ENCODE measurements at regions not wholly inside any gene's neighbourhood (a gene's known extent, or its start where the extent isn't known, plus 50 kb on each side); places are given as distances from the start of the nearest gene placed in this dataset.

- Histone ChIP-seq H3K27ac (ENCODE audit: low read depth, low read length) (peak overlapping the region; percentile 45), H3K9me3 (ENCODE audit: low read length) (no peaks in the 10 kb centered on the region), H3K4me1 (ENCODE audit: insufficient read depth, low read length) (peaks cover 41% of the 10 kb centered on the region), H3K4me3 (ENCODE audit: low read depth in 1 of 2, low read length in 2 of 2) (no peak overlapping the region), H3K27me3 (ENCODE audit: control insufficient read depth in 1 of 2, insufficient read depth in 2 of 2, low read length in 2 of 2) (no peaks in the 10 kb centered on the region), H3K36me3 (ENCODE audit: insufficient read depth, low read length) (no peaks in the 10 kb centered on the region), H3K9ac (ENCODE audit: low read length) (no peak overlapping the region)
Observed at GRCh38 chr7:137146552-137147337, 196.8 kb downstream of the PTN start.

GRCh38 chr7:137146012-137146455 is 197.5 kb downstream of the PTN start:
- H3K4me1 ChIP-seq (ENCODE audit: insufficient read depth, low read length) = peaks cover 34% of the 10 kb centered on the region

GRCh38 chr7:137142376-137142775 is 201.2 kb downstream of the PTN start:
- Histone ChIP-seq H3K36me3 (ENCODE audit: insufficient read depth, low read length) (no peaks in the 10 kb centered on the region), H3K9ac (ENCODE audit: low read length) (no peak overlapping the region), H3K9me3 (ENCODE audit: low read length) (no peaks in the 10 kb centered on the region), H3K27me3 (ENCODE audit: control insufficient read depth in 1 of 2, insufficient read depth in 2 of 2, low read length in 2 of 2) (no peaks in the 10 kb centered on the region), H3K4me3 (ENCODE audit: low read depth in 1 of 2, low read length in 2 of 2) (no peak overlapping the region), H3K27ac (ENCODE audit: low read depth, low read length) (no peak overlapping the region), H3K4me1 (ENCODE audit: insufficient read depth, low read length) (peaks cover 13% of the 10 kb centered on the region)

More at GRCh38 chr7:137146012-137146455, 197.5 kb downstream of the PTN start:
- no peaks in the 10 kb centered on the region for H3K9me3 ChIP-seq (ENCODE audit: low read length)
- peak overlapping the region; percentile 4 for H3K27ac ChIP-seq (ENCODE audit: low read depth, low read length)
- H3K27me3 ChIP-seq (ENCODE audit: control insufficient read depth in 1 of 2, insufficient read depth in 2 of 2, low read length in 2 of 2) = no peaks in the 10 kb centered on the region
- H3K4me3 ChIP-seq (ENCODE audit: low read depth in 1 of 2, low read length in 2 of 2) = no peak overlapping the region
- H3K9ac ChIP-seq (ENCODE audit: low read length) = no peak overlapping the region
- no peaks in the 10 kb centered on the region for H3K36me3 ChIP-seq (ENCODE audit: insufficient read depth, low read length)

GRCh38 chr7:137135654-137136350 is 207.7 kb downstream of the PTN start:
- no peak overlapping the region for H3K9ac ChIP-seq (ENCODE audit: low read length)
- H3K4me3 ChIP-seq (ENCODE audit: low read depth in 1 of 2, low read length in 2 of 2) = no peak overlapping the region
- no peaks in the 10 kb centered on the region for H3K4me1 ChIP-seq (ENCODE audit: insufficient read depth, low read length)
- H3K27me3 ChIP-seq (ENCODE audit: control insufficient read depth in 1 of 2, insufficient read depth in 2 of 2, low read length in 2 of 2) = no peaks in the 10 kb centered on the region
- no peak overlapping the region for H3K27ac ChIP-seq (ENCODE audit: low read depth, low read length)
- no peaks in the 10 kb centered on the region for H3K9me3 ChIP-seq (ENCODE audit: low read length)
- H3K36me3 ChIP-seq (ENCODE audit: insufficient read depth, low read length) = no peaks in the 10 kb centered on the region

GRCh38 chr7:137130751-137131158 is 212.8 kb downstream of the PTN start:
- Histone ChIP-seq H3K4me1 (ENCODE audit: insufficient read depth, low read length) (no peaks in the 10 kb centered on the region), H3K27ac (ENCODE audit: low read depth, low read length) (no peak overlapping the region), H3K36me3 (ENCODE audit: insufficient read depth, low read length) (no peaks in the 10 kb centered on the region), H3K9me3 (ENCODE audit: low read length) (no peaks in the 10 kb centered on the region), H3K4me3 (ENCODE audit: low read depth in 1 of 2, low read length in 2 of 2) (no peak overlapping the region), H3K27me3 (ENCODE audit: control insufficient read depth in 1 of 2, insufficient read depth in 2 of 2, low read length in 2 of 2) (no peaks in the 10 kb centered on the region), H3K9ac (ENCODE audit: low read length) (no peak overlapping the region)

- Histone ChIP-seq H3K36me3 (ENCODE audit: insufficient read depth, low read length) (no peaks in the 10 kb centered on the region), H3K27ac (ENCODE audit: low read depth, low read length) (no peak overlapping the region), H3K9ac (ENCODE audit: low read length) (no peak overlapping the region), H3K9me3 (ENCODE audit: low read length) (no peaks in the 10 kb centered on the region), H3K27me3 (ENCODE audit: control insufficient read depth in 1 of 2, insufficient read depth in 2 of 2, low read length in 2 of 2) (no peaks in the 10 kb centered on the region), H3K4me1 (ENCODE audit: insufficient read depth, low read length) (no peaks in the 10 kb centered on the region), H3K4me3 (ENCODE audit: low read depth in 1 of 2, low read length in 2 of 2) (no peak overlapping the region)
Observed at GRCh38 chr7:137129025-137129424, 214.5 kb downstream of the PTN start.

GRCh38 chr7:137127806-137128205 is 215.7 kb downstream of the PTN start:
- Histone ChIP-seq H3K9ac (ENCODE audit: low read length) (no peak overlapping the region), H3K4me1 (ENCODE audit: insufficient read depth, low read length) (no peaks in the 10 kb centered on the region), H3K27me3 (ENCODE audit: control insufficient read depth in 1 of 2, insufficient read depth in 2 of 2, low read length in 2 of 2) (no peaks in the 10 kb centered on the region), H3K4me3 (ENCODE audit: low read depth in 1 of 2, low read length in 2 of 2) (no peak overlapping the region), H3K9me3 (ENCODE audit: low read length) (no peaks in the 10 kb centered on the region), H3K36me3 (ENCODE audit: insufficient read depth, low read length) (no peaks in the 10 kb centered on the region), H3K27ac (ENCODE audit: low read depth, low read length) (no peak overlapping the region)

GRCh38 chr7:137127058-137127457 is 216.5 kb downstream of the PTN start:
- no peak overlapping the region for H3K27ac ChIP-seq (ENCODE audit: low read depth, low read length)
- no peak overlapping the region for H3K4me3 ChIP-seq (ENCODE audit: low read depth in 1 of 2, low read length in 2 of 2)
- no peaks in the 10 kb centered on the region for H3K27me3 ChIP-seq (ENCODE audit: control insufficient read depth in 1 of 2, insufficient read depth in 2 of 2, low read length in 2 of 2)
- no peaks in the 10 kb centered on the region for H3K36me3 ChIP-seq (ENCODE audit: insufficient read depth, low read length)
- H3K9me3 ChIP-seq (ENCODE audit: low read length) = no peaks in the 10 kb centered on the region
- H3K9ac ChIP-seq (ENCODE audit: low read length) = no peak overlapping the region
- H3K4me1 ChIP-seq (ENCODE audit: insufficient read depth, low read length) = no peaks in the 10 kb centered on the region

- Histone ChIP-seq H3K27me3 (ENCODE audit: control insufficient read depth in 1 of 2, insufficient read depth in 2 of 2, low read length in 2 of 2) (no peaks in the 10 kb centered on the region), H3K27ac (ENCODE audit: low read depth, low read length) (no peak overlapping the region), H3K9me3 (ENCODE audit: low read length) (no peaks in the 10 kb centered on the region), H3K36me3 (ENCODE audit: insufficient read depth, low read length) (no peaks in the 10 kb centered on the region), H3K4me3 (ENCODE audit: low read depth in 1 of 2, low read length in 2 of 2) (no peak overlapping the region), H3K4me1 (ENCODE audit: insufficient read depth, low read length) (peaks cover 3% of the 10 kb centered on the region), H3K9ac (ENCODE audit: low read length) (no peak overlapping the region)
Observed at GRCh38 chr7:137122145-137122544, 221.4 kb downstream of the PTN start.

- H3K9ac ChIP-seq (ENCODE audit: low read length) = no peak overlapping the region
- H3K4me1 ChIP-seq (ENCODE audit: insufficient read depth, low read length) = peaks cover 3% of the 10 kb centered on the region
- H3K36me3 ChIP-seq (ENCODE audit: insufficient read depth, low read length) = no peaks in the 10 kb centered on the region
- H3K9me3 ChIP-seq (ENCODE audit: low read length) = no peaks in the 10 kb centered on the region
- no peak overlapping the region for H3K27ac ChIP-seq (ENCODE audit: low read depth, low read length)
- H3K4me3 ChIP-seq (ENCODE audit: low read depth in 1 of 2, low read length in 2 of 2) = no peak overlapping the region
- H3K27me3 ChIP-seq (ENCODE audit: control insufficient read depth in 1 of 2, insufficient read depth in 2 of 2, low read length in 2 of 2) = no peaks in the 10 kb centered on the region
Observed at GRCh38 chr7:137120690-137121089, 222.8 kb downstream of the PTN start.

GRCh38 chr7:137110535-137110934 is 233.0 kb downstream of the PTN start:
- Histone ChIP-seq H3K9me3 (ENCODE audit: low read length) (no peaks in the 10 kb centered on the region), H3K4me1 (ENCODE audit: insufficient read depth, low read length) (no peaks in the 10 kb centered on the region), H3K4me3 (ENCODE audit: low read depth in 1 of 2, low read length in 2 of 2) (no peak overlapping the region), H3K27me3 (ENCODE audit: control insufficient read depth in 1 of 2, insufficient read depth in 2 of 2, low read length in 2 of 2) (no peaks in the 10 kb centered on the region), H3K27ac (ENCODE audit: low read depth, low read length) (no peak overlapping the region), H3K9ac (ENCODE audit: low read length) (no peak overlapping the region), H3K36me3 (ENCODE audit: insufficient read depth, low read length) (no peaks in the 10 kb centered on the region)

Data from muscle layer of colon (tissue), 2 donors.